GM18867 (cell line): ENCODE measurements at regions not wholly inside any gene's neighbourhood (a gene's known extent, or its start where the extent isn't known, plus 50 kb on each side); places are given as distances from the start of the nearest gene placed in this dataset.
"Not testable (repeated sequence)": the region's sequence is repeated elsewhere in the genome, so short reads cannot be mapped to it uniquely, and the experiment has no call there.

ENCODE experiments used
- ATAC-seq: cut with Tn5 transposase; IDR thresholded peaks from one replicate; pipeline ENCODE4 v1.9.1; 2021; ENCODE audit warnings: mild to moderate bottlenecking, moderate library complexity; ENCODE audit not compliant: unreplicated experiment

GRCh38 chr16:88145824-88146405, 194.7 kb downstream of the BANP start:
- ATAC-seq: not testable (repeated sequence)

- not testable (repeated sequence) for ATAC-seq
Observed at GRCh38 chr16:88148078-88148477, 196.8 kb downstream of the BANP start.

GRCh38 chr16:88148682-88149081, 197.4 kb downstream of the BANP start:
- not testable (repeated sequence) for ATAC-seq

GRCh38 chr16:88149158-88149603, 197.9 kb downstream of the BANP start:
- not testable (repeated sequence) for ATAC-seq

- not testable (repeated sequence) for ATAC-seq
Observed at GRCh38 chr16:88149663-88150062, 198.4 kb downstream of the BANP start.

- not testable (repeated sequence) for ATAC-seq
Observed at GRCh38 chr16:88150456-88151128, 199.4 kb downstream of the BANP start.

GRCh38 chr16:88151129-88151499, 199.9 kb downstream of the BANP start:
- ATAC-seq: not testable (repeated sequence)

GRCh38 chr16:88151859-88152843, 200.9 kb downstream of the BANP start:
- ATAC-seq: not testable (repeated sequence)

GRCh38 chr16:88152879-88153278, 201.6 kb downstream of the BANP start:
- not testable (repeated sequence) for ATAC-seq

- not testable (repeated sequence) for ATAC-seq
Observed at GRCh38 chr16:88153516-88153915, 202.3 kb downstream of the BANP start.

- not testable (repeated sequence) for ATAC-seq
Observed at GRCh38 chr16:88154886-88155285, 203.7 kb downstream of the BANP start.

GRCh38 chr16:88155681-88156080, 204.4 kb downstream of the BANP start:
- ATAC-seq: not testable (repeated sequence)

- not testable (repeated sequence) for ATAC-seq
Observed at GRCh38 chr16:88156640-88157283, 205.5 kb downstream of the BANP start.

- ATAC-seq: not testable (repeated sequence)
Observed at GRCh38 chr16:88157686-88158085, 206.5 kb downstream of the BANP start.

GRCh38 chr16:88158256-88159045, 207.2 kb downstream of the BANP start:
- ATAC-seq: not testable (repeated sequence)

- ATAC-seq: not testable (repeated sequence)
Observed at GRCh38 chr16:88159046-88159896, 208.0 kb downstream of the BANP start.

- ATAC-seq: not testable (repeated sequence)
Observed at GRCh38 chr16:88159897-88160335, 208.7 kb downstream of the BANP start.

GRCh38 chr16:88161191-88161590, 210.0 kb downstream of the BANP start:
- ATAC-seq: not testable (repeated sequence)
